H1 (cell line): ENCODE measurements at regions not wholly inside any gene's neighbourhood (a gene's known extent, or its start where the extent isn't known, plus 50 kb on each side); places are given as distances from the start of the nearest gene placed in this dataset.

Experiments used
- CTCF ChIA-PET: fragments of 300-600 bp; sonication (Branson Sonifier 250); formaldehyde crosslinking; loops from one replicate; lab custom pipeline; 2021; ENCODE audit not compliant: partially characterized antibody; lab: Charles Lee
- POLR2A ChIA-PET: fragments of 300-600 bp; sonication (Branson Sonifier 250); formaldehyde crosslinking; loops from one replicate; lab custom pipeline; 2021; ENCODE audit warnings: inconsistent platforms; ENCODE audit not compliant: partially characterized antibody; lab: Charles Lee
- DNase-seq, 2 experiments: peaks; one replicate each; pipeline versions ENCODE4 v3.0.0 to v3.0.0-alpha.2; 2010 to 2022; ENCODE audit warnings: low spot score in 2 of 2, low read depth in 1 of 2, mixed read lengths in 1 of 2
- FAIRE-seq: peaks from 2 replicates; lab custom pipeline; 2011; peaks lifted over from hg19 to GRCh38; lab: Jason Lieb, UNC
- H2AFZ ChIP-seq: 2 replicates; pipeline ENCODE4 v1.8.1; 2012; ENCODE audit warnings: low read length, inconsistent platforms
- H2AK5ac ChIP-seq: 2 replicates; pipeline ENCODE4 v1.6.1; 2013; ENCODE audit warnings: low read depth, low read length
- H2BK120ac ChIP-seq: replicated peaks from 2 replicates; pipeline ENCODE3; 2013; ENCODE audit warnings: low read depth, low read length, inconsistent platforms
- H2BK12ac ChIP-seq: 2 replicates; pipeline ENCODE4 v1.6.1; 2013; ENCODE audit warnings: low read depth, low read length
- H2BK15ac ChIP-seq: 2 replicates; pipeline ENCODE4 v1.6.1; 2013; ENCODE audit warnings: low read length
- H2BK20ac ChIP-seq: 2 replicates; pipeline ENCODE4 v1.6.1; 2013; ENCODE audit warnings: low read length
- H2BK5ac ChIP-seq: 2 replicates; pipeline ENCODE4 v1.6.1; 2013; ENCODE audit warnings: low read depth, low read length
- H3K14ac ChIP-seq: 2 replicates; pipeline ENCODE4 v1.6.1; 2013; ENCODE audit warnings: inconsistent platforms; ENCODE audit not compliant: insufficient read length
- H3K18ac ChIP-seq: 2 replicates; pipeline ENCODE4 v1.6.1; 2013; ENCODE audit warnings: low read length; ENCODE audit errors: extremely low read depth
- H3K23ac ChIP-seq: 2 replicates; pipeline ENCODE4 v1.6.1; 2013; ENCODE audit warnings: inconsistent platforms; ENCODE audit not compliant: insufficient read length
- H3K23me2 ChIP-seq: 2 replicates; pipeline ENCODE4 v1.6.1; 2013; ENCODE audit warnings: low read depth, low read length
- H3K27ac ChIP-seq: 2 replicates; pipeline ENCODE4 v1.6.1; 2011; ENCODE audit warnings: low read depth, low read length, inconsistent platforms
- H3K27me3 ChIP-seq, 4 experiments: replicated peaks in 1 of 4; 1 replicate in 1 of 4; 2 replicates in 3 of 4; pipeline versions ENCODE4 v1.6.1 to v1.8.1; 2011 to 2013; ENCODE audit warnings: low read length in 3 of 4, mild to moderate bottlenecking in 3 of 4, inconsistent platforms in 2 of 4, mixed read lengths in 2 of 4, moderate library complexity in 1 of 4; ENCODE audit not compliant: control insufficient read depth in 3 of 4, insufficient read depth in 3 of 4; ENCODE audit errors: extremely low read depth in 1 of 4
- H3K36me3 ChIP-seq, 4 experiments: 2 replicates each; pipeline versions ENCODE4 v1.6.1 to v1.8.1; 2011 to 2013; ENCODE audit warnings: mild to moderate bottlenecking in 4 of 4, low read length in 3 of 4, moderate library complexity in 2 of 4, control low read depth in 1 of 4, inconsistent platforms in 1 of 4; ENCODE audit not compliant: insufficient read depth in 4 of 4, control insufficient read depth in 2 of 4
- H3K4ac ChIP-seq: replicated peaks from 2 replicates; pipeline ENCODE3; 2013; ENCODE audit warnings: low read length, low read depth, mixed read lengths, inconsistent platforms; ENCODE audit not compliant: insufficient read length
- H3K4me1 ChIP-seq, 4 experiments: replicated peaks in 1 of 4; 1 replicate in 1 of 4; 2 replicates in 3 of 4; pipeline versions ENCODE4 v1.6.1 to v1.8.1; 2011 to 2013; ENCODE audit warnings: low read length in 3 of 4, inconsistent platforms in 2 of 4, mixed read lengths in 1 of 4; ENCODE audit not compliant: insufficient read depth in 4 of 4, control insufficient read depth in 3 of 4
- H3K4me2 ChIP-seq, 2 experiments: 2 replicates each; pipeline versions ENCODE4 v1.6.1 to v1.8.1; 2011 to 2013; ENCODE audit warnings: low read depth in 2 of 2, low read length in 2 of 2, control low read depth in 1 of 2, inconsistent platforms in 1 of 2, mild to moderate bottlenecking in 1 of 2; ENCODE audit not compliant: insufficient read depth in 1 of 2
- H3K4me3 ChIP-seq, 4 experiments: fragments of 200-600, 300-600 bp in 1 of 4; sonication (generic), shearing (Covaris generic), sonication (Bioruptor Twin) in 1 of 4; 2 replicates each; pipeline versions ENCODE4 v1.5.1 to v1.8.1; 2011 to 2016; ENCODE audit warnings: low read length in 4 of 4, low read depth in 3 of 4, control low read depth in 2 of 4, inconsistent platforms in 2 of 4, mild to moderate bottlenecking in 2 of 4, mixed read lengths in 1 of 4, moderate library complexity in 1 of 4; ENCODE audit not compliant: insufficient read depth in 2 of 4; ENCODE audit errors: extremely low read depth in 1 of 4
- H3K56ac ChIP-seq: replicated peaks from 2 replicates; pipeline ENCODE3; 2013; ENCODE audit warnings: low read depth, mild to moderate bottlenecking, mixed read lengths, low read length, inconsistent platforms; ENCODE audit not compliant: insufficient read length
- H3K79me1 ChIP-seq: 2 replicates; pipeline ENCODE4 v1.6.1; 2013; ENCODE audit warnings: low read depth, low read length, control low read depth
- H3K79me2 ChIP-seq, 2 experiments: 2 replicates each; pipeline versions ENCODE4 v1.6.1 to v1.8.1; 2012 to 2013; ENCODE audit warnings: low read length in 2 of 2, mild to moderate bottlenecking in 2 of 2, inconsistent platforms in 1 of 2; ENCODE audit not compliant: insufficient read depth in 2 of 2, control insufficient read depth in 1 of 2
- H3K9ac ChIP-seq, 4 experiments: replicated peaks in 1 of 4; 1 replicate in 1 of 4; 2 replicates in 3 of 4; pipeline versions ENCODE4 v1.6.1 to v1.8.1; 2011 to 2013; ENCODE audit warnings: low read depth in 3 of 4, low read length in 3 of 4, control low read depth in 2 of 4, mild to moderate bottlenecking in 2 of 4, moderate library complexity in 2 of 4, inconsistent platforms in 1 of 4; ENCODE audit errors: extremely low read depth in 1 of 4
- H3K9me3 ChIP-seq, 2 experiments: 2 replicates each; pipeline versions ENCODE4 v1.6.1 to v1.8.1; 2012 to 2013; ENCODE audit warnings: mild to moderate bottlenecking in 2 of 2, moderate library complexity in 2 of 2, control low read depth in 1 of 2, inconsistent platforms in 1 of 2, low read depth in 1 of 2, low read length in 1 of 2, mixed read lengths in 1 of 2; ENCODE audit not compliant: insufficient read depth in 2 of 2
- H4K20me1 ChIP-seq, 2 experiments: replicated peaks in 1 of 2; 2 replicates each; pipeline versions ENCODE3 to v1.8.1; 2011 to 2013; ENCODE audit warnings: inconsistent platforms in 2 of 2, low read length in 2 of 2, mild to moderate bottlenecking in 1 of 2; ENCODE audit not compliant: insufficient read depth in 2 of 2, control insufficient read depth in 1 of 2
- H4K5ac ChIP-seq: 2 replicates; pipeline ENCODE4 v1.6.1; 2013; ENCODE audit warnings: low read length, low read depth, mixed read lengths, inconsistent platforms; ENCODE audit not compliant: insufficient read length
- H4K8ac ChIP-seq: 2 replicates; pipeline ENCODE4 v1.8.0; 2013; ENCODE audit warnings: mild to moderate bottlenecking, moderate library complexity, low read length, inconsistent platforms; ENCODE audit not compliant: insufficient read depth; ENCODE audit errors: extremely low read depth
- H4K91ac ChIP-seq: replicated peaks from 2 replicates; pipeline ENCODE3; 2013; ENCODE audit warnings: low read length, mixed read lengths, inconsistent platforms; ENCODE audit not compliant: insufficient read length
- CEBPB ChIP-seq: IDR thresholded peaks from 2 replicates; pipeline ENCODE4 v1.6.1; 2012; ENCODE audit warnings: low read depth, low read length
- GABPA ChIP-seq: IDR thresholded peaks from 2 replicates; pipeline ENCODE4 v1.6.1; 2011; ENCODE audit warnings: mild to moderate bottlenecking, low read length, moderate library complexity, borderline replicate concordance; ENCODE audit not compliant: insufficient read depth
- KDM5A ChIP-seq: fragments of 200-600 bp; IDR thresholded peaks from 2 replicates; pipeline ENCODE4 v1.7.1; 2012; ENCODE audit warnings: mild to moderate bottlenecking, low read length, inconsistent platforms, mixed read lengths
- MAFK ChIP-seq: IDR thresholded peaks from 2 replicates; pipeline ENCODE4 v1.6.1; 2012; ENCODE audit warnings: low read depth, mild to moderate bottlenecking, improper control_type of control experiment, low read length
- SP4 ChIP-seq: IDR thresholded peaks from 2 replicates; pipeline ENCODE4 v1.6.1; 2012; ENCODE audit warnings: low read length, inconsistent platforms
- SUZ12 ChIP-seq: fragments of 200-600 bp; sonication (generic); IDR thresholded peaks from 2 replicates; pipeline ENCODE4 v1.6.1; 2012; ENCODE audit warnings: mild to moderate bottlenecking, inconsistent platforms, low read length, moderate library complexity, mixed read lengths
- WGBS, 2 experiments: shearing (Covaris generic) in 1 of 2; methylation state at CpG; one replicate each; pipeline versions ENCODE4 v1.1.6 to v1.1.7; 2013 to 2015; ENCODE audit warnings: low lambda C conversion rate in 2 of 2, mixed read lengths in 2 of 2, inconsistent platforms in 1 of 2, low coverage in 1 of 2, missing lambda C conversion rate in 1 of 2; ENCODE audit not compliant: insufficient replicate concordance in 2 of 2, insufficient coverage in 1 of 2, insufficient read length in 1 of 2; ENCODE audit errors: extremely low coverage in 1 of 2, missing lambda C conversion rate in 1 of 2; 5-methylcytosine and 5-hydroxymethylcytosine counted together
- TF ChIP-seq, protein P1 (sequence below): IDR thresholded peaks from 2 replicates; pipeline ENCODE4 v1.6.1; 2012; ENCODE audit warnings: inconsistent platforms

DNA sequence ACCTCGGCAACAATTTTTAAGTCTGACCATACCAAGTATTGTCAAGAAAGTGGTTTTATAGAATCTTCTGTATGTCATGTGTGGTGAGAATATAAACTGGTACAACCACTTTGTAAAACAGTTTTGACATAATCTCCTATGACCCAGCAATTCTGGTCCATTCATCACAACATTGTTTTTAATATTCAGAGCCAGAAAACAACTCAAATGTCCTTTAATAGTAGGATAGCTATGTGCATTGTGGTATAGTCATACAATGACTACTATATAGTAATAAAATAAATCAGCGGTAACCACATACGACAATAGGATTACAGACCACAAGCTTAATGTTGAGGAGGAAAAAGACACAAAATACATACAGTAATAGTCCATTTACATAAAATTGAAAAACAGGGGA, 175.2 kb upstream of the SPATS2L start:
- H4K91ac ChIP-seq: no peak overlapping the region
- H3K4ac ChIP-seq: no peak overlapping the region
- H3K4me3 ChIP-seq: no peak overlapping the region
- no peaks in the 10 kb centered on the region for H3K79me2 ChIP-seq
- no peak for DNase-seq
- no peak overlapping the region for H2AFZ ChIP-seq
- no peak overlapping the region for H2BK120ac ChIP-seq
- H2BK15ac ChIP-seq: no peak overlapping the region
- no peak overlapping the region for H3K56ac ChIP-seq
- no peak overlapping the region for H4K8ac ChIP-seq
- no peak overlapping the region for H3K9ac ChIP-seq
- no peak overlapping the region for H2BK12ac ChIP-seq
- no peaks in the 10 kb centered on the region for H3K27me3 ChIP-seq
- no peaks in the 10 kb centered on the region for H3K79me1 ChIP-seq
- no peak overlapping the region for H3K27ac ChIP-seq
- no peak for FAIRE-seq
- H3K23ac ChIP-seq: no peak overlapping the region
- H3K23me2 ChIP-seq: no peaks in the 10 kb centered on the region
- H2BK20ac ChIP-seq: no peak overlapping the region
- no peak overlapping the region for H3K4me2 ChIP-seq
- peaks cover 15 to 16% of the 10 kb centered on the region in 2 experiments for H3K9me3 ChIP-seq
- 88% methylated on average over 3 of the region's 3 CpGs; no CpG with 5 or more reads in 1 of the 2 experiments for WGBS, 2 experiments
- H3K14ac ChIP-seq: no peak overlapping the region
- ChIA-PET POLR2A (no interaction called here), CTCF (interaction anchor here (1.2 to 2.0 kb wide), 2 partner anchors 10 to 20 kb away, joined by 3 to 4 read pairs; no protein-coding TSS in a partner anchor)
- no peaks in the 10 kb centered on the region for H4K20me1 ChIP-seq
- no peak overlapping the region for H2AK5ac ChIP-seq
- H3K4me1 ChIP-seq: peaks cover 0 to 4% (median 2%) of the 10 kb centered on the region in 4 experiments; a peak in 4 of 7 replicates
- H3K18ac ChIP-seq: no peak overlapping the region
- no peak overlapping the region for H4K5ac ChIP-seq
- peaks cover 0 to 9% (median 2%) of the 10 kb centered on the region in 4 experiments; a peak in 3 of 8 replicates for H3K36me3 ChIP-seq
- no peak overlapping the region for H2BK5ac ChIP-seq
- TF ChIP-seq MAFK (no peak), GABPA (no peak), SP4 (no peak), CEBPB (no peak), SUZ12 (no peak), KDM5A (no peak)
- TF ChIP-seq, protein P1, sequence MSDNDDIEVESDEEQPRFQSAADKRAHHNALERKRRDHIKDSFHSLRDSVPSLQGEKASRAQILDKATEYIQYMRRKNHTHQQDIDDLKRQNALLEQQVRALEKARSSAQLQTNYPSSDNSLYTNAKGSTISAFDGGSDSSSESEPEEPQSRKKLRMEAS: no peak
